Omental fat pad (tissue), 3 donors: ENCODE measurements at regions not wholly inside any gene's neighbourhood (a gene's known extent, or its start where the extent isn't known, plus 50 kb on each side); places are given as distances from the start of the nearest gene placed in this dataset.

Experiments
- ATAC-seq: fragments of 150-250 bp; one replicate; pipeline ENCODE4 v1.9.1; 2016; ENCODE audit warnings: mild to moderate bottlenecking, moderate library complexity; ENCODE audit not compliant: low FRiP score
- DNase-seq: peaks from one replicate; pipeline ENCODE4 v3.0.0-alpha.2; 2019; ENCODE audit warnings: low spot score
- TF ChIP-seq, protein P1 (sequence below), 3 donors: fragments of 450-650 bp; IDR thresholded peaks; one replicate each; pipeline ENCODE4 v1.5.1; 2016 to 2017; ENCODE audit warnings: antibody characterized with exemption in 3 of 3, mild to moderate bottlenecking in 3 of 3, moderate library complexity in 2 of 3

DNA sequence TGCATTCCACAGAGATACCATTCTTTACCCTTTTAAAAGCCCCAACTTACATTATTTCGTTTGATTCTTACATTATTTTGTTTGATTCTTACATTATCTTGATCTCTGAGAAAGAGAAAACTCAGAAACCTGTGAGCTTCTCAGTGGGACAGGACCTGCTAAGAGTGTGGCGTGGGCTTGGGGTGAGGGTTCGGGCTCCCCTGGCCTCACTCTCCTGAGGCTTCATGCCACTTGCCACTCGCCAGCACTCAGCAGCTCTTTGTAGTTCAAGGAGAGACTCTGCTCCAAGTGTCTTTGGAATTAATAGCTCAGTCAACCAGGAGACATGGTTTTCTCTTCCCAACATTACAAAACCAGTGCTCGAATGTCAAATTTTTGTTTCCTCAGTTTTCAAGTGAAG, 132.4 kb upstream of the RGS17 start:
- ATAC-seq (no peak), DNase-seq (no peak)
- TF ChIP-seq, protein P1, sequence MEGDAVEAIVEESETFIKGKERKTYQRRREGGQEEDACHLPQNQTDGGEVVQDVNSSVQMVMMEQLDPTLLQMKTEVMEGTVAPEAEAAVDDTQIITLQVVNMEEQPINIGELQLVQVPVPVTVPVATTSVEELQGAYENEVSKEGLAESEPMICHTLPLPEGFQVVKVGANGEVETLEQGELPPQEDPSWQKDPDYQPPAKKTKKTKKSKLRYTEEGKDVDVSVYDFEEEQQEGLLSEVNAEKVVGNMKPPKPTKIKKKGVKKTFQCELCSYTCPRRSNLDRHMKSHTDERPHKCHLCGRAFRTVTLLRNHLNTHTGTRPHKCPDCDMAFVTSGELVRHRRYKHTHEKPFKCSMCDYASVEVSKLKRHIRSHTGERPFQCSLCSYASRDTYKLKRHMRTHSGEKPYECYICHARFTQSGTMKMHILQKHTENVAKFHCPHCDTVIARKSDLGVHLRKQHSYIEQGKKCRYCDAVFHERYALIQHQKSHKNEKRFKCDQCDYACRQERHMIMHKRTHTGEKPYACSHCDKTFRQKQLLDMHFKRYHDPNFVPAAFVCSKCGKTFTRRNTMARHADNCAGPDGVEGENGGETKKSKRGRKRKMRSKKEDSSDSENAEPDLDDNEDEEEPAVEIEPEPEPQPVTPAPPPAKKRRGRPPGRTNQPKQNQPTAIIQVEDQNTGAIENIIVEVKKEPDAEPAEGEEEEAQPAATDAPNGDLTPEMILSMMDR (IDR thresholded peaks at IDR 0.05): no peak

DNA sequence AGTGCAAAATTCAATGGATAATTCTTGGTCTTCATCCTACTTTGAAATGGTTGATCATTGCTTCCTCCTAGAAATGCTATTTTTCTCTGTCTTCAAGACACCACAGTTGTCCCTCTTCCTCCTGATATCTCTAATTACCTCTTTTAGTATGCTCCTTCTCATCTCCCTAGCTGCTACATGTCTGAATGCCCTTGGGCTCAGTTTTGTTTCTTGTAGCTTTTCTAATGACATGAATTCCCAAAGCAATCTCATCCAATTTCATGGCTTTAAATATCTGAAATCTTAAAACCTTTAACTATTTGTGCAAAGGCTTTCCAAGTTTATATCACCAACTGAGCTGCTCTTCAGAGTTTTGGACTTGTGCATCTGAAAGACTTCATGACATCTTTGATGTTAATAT, 120.2 kb upstream of the RGS17 start:
- no peak for DNase-seq
- no peak for ATAC-seq

DNA sequence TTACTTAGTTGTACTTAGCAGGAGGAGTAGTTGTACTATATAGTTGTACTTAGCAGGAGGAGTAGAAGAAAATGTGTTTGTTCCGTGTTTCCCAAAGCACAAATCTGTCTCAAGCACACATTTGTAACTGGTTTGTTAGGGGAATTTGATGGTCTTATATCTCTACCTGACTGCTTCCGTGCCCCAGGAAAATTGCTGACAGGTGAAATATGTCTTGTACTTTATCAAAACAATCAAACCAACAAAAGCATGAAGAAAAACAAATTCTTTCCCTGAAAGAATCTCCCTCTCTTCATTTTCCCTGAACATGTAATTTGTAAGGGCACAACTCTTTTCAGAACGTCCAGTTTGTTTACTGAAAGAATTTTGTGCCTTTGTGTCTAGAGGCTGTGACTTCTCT, 106.6 kb upstream of the RGS17 start:
- no peak for ATAC-seq
- DNase-seq: no peak
- TF ChIP-seq, protein P1 (IDR thresholded peaks at IDR 0.05): no peak

More for the DNA sequence above, 120.2 kb upstream of the RGS17 start:
- TF ChIP-seq, protein P1 (IDR thresholded peaks at IDR 0.05): no peak

DNA sequence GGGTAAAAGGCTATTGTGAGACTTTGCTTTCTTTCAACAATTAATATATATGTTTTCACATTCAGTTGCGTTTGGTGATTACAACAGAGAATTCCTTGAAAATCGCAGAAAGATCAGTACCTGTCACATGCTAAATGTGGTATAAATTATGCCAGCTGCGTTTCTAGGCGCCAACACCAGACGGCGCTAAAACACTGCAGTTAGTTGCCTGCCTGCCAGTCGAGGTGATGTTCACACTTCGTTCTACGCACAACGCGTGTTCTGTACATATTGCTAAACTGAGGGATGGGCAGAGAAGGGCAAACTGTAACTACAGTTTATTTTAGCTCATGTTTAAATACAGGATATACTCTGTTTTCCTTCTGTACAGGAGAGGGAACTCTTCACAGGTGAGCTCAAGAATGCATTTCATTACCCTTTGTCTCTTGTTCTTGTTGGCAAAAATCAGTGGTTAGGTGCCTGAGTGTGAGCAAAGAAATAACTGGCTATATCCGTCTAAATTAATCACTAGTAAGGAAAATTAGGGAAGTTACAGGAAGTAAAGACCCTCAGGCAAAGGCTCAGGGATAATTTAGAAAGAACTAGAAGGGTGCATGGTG, 100.1 kb upstream of the RGS17 start:
- ATAC-seq: no peak
- DNase-seq: peak; percentile 38
- TF ChIP-seq, protein P1 (IDR thresholded peaks at IDR 0.05): peak in 1 of 3 donors; percentile 12

DNA sequence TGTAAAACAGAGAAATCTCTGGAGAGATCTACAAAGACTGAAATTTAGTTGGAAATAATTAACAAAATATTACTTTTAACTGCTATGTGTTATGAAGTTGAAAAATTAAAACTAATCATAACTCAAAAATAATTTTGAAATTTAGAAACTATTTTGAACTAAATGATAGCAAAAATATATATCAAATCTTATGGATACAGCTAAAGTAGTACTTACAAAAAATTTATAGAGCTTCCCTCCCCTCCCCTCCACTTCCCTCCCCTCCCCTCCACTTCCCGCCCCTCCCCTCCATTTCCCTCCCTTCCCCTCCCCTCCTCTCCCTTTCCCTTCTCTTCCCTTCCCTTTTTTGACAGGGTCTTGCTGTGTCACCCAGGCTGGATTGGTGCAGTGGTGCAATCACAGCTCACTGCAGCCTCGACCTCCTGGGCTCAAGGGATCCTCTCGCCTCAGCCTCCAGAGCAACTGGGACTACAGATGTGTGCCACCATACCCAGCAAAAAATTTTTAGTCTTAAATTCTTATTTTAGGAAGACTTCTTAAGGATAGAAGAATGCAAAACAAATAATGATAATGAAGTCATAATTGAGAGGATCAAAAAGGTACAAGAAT, 87.2 kb upstream of the RGS17 start:
- ATAC-seq (no peak), DNase-seq (no peak)
- TF ChIP-seq, protein P1 (IDR thresholded peaks at IDR 0.05): no peak

DNA sequence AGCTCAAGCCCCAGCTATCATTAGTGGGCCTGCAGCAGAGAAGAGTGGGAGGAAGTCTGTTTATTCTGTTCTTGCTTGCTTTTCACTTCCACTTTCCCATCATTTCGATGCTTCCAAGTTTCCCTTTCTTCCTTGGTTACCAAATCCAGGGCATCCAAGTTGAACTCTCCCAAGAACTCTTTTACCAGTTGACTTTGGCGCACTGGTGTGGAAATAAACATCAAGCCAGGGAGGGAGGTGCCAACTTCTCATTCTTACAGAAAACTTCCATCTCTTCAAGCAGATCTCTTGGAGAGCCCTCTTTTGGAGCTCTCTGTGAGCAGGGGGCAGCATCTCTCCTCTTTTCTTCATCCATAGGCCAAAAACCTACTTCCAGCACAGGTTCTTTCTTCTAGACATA, 85.7 kb upstream of the RGS17 start:
- TF ChIP-seq, protein P1 (IDR thresholded peaks at IDR 0.05): no peak
- DNase-seq: no peak
- no peak for ATAC-seq

DNA sequence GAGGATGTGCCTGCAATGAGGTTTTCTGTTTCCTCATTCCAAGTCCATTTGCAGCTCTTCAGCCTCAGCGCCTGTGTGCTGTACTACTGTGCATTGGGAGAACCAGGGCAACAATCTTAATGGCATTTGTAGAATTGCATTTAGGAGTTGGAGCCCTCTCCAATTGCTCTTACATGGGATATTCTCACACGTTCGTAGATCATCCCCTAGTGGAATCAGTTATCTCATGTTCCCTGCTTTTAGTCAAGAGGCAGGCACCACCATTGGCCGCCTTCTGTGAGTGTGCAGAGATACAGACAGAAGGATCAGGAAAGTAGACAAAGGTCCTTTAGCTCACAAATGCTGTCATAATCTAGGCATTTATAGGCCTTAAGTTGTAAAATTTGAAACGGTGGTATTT, 84.2 kb upstream of the RGS17 start:
- no peak for ATAC-seq
- DNase-seq: no peak
- TF ChIP-seq, protein P1 (IDR thresholded peaks at IDR 0.05): no peak
